Limb (tissue), 2 donors: ENCODE measurements at regions not wholly inside any gene's neighbourhood (a gene's known extent, or its start where the extent isn't known, plus 50 kb on each side); places are given as distances from the start of the nearest gene placed in this dataset.
"Not testable (repeated sequence)": the region's sequence is repeated elsewhere in the genome, so short reads cannot be mapped to it uniquely, and the experiment has no call there.

Source experiments
- DNase-seq, 2 donors: peaks; one replicate each; pipeline ENCODE4 v3.0.0-alpha.2; 2016; ENCODE audit errors: extremely low spot score in 2 of 2

- no peak for DNase-seq
Observed at GRCh38 chr7:106382129-106382528, 97.3 kb upstream of the NAMPT start.

- DNase-seq = no peak
Observed at GRCh38 chr7:106381252-106381651, 96.5 kb upstream of the NAMPT start.

GRCh38 chr7:106377847-106378361, 93.1 kb upstream of the NAMPT start:
- DNase-seq = no peak

GRCh38 chr7:106376026-106376799, 91.4 kb upstream of the NAMPT start:
- no peak for DNase-seq

GRCh38 chr7:106375499-106375898, 90.7 kb upstream of the NAMPT start:
- DNase-seq = no peak

- DNase-seq = no peak
Observed at GRCh38 chr7:106374437-106374836, 89.7 kb upstream of the NAMPT start.

- no peak for DNase-seq
Observed at GRCh38 chr7:106372595-106373318, 88.0 kb upstream of the NAMPT start.

GRCh38 chr7:106372126-106372525, 87.3 kb upstream of the NAMPT start:
- no peak for DNase-seq

- DNase-seq = no peak
Observed at GRCh38 chr7:106371629-106372028, 86.8 kb upstream of the NAMPT start.

- DNase-seq = no peak
Observed at GRCh38 chr7:106370542-106370941, 85.8 kb upstream of the NAMPT start.

GRCh38 chr7:106369816-106370215, 85.0 kb upstream of the NAMPT start:
- no peak for DNase-seq

GRCh38 chr7:106369352-106369751, 84.6 kb upstream of the NAMPT start:
- DNase-seq = no peak

GRCh38 chr7:106367664-106368063, 82.9 kb upstream of the NAMPT start:
- no peak for DNase-seq

GRCh38 chr7:106367018-106367420, 82.2 kb upstream of the NAMPT start:
- DNase-seq = no peak

GRCh38 chr7:106365252-106366005, 80.6 kb upstream of the NAMPT start:
- no peak for DNase-seq

- not testable (repeated sequence) for DNase-seq
Observed at GRCh38 chr7:106362507-106362906, 77.7 kb upstream of the NAMPT start.

- no peak for DNase-seq
Observed at GRCh38 chr7:106358103-106358663, 73.4 kb upstream of the NAMPT start.

GRCh38 chr7:106357675-106358074, 72.9 kb upstream of the NAMPT start:
- no peak for DNase-seq

- DNase-seq = no peak
Observed at GRCh38 chr7:106354822-106355221, 70.0 kb upstream of the NAMPT start.

GRCh38 chr7:106353944-106354343, 69.2 kb upstream of the NAMPT start:
- DNase-seq = no peak

GRCh38 chr7:106348231-106348630, 63.4 kb upstream of the NAMPT start:
- DNase-seq = no peak
